Glomerular endothelial cell (primary cell): ENCODE measurements at regions not wholly inside any gene's neighbourhood (a gene's known extent, or its start where the extent isn't known, plus 50 kb on each side); places are given as distances from the start of the nearest gene placed in this dataset.

Experiments
- DNase-seq: peaks from one replicate; pipeline ENCODE4 v3.0.0-alpha.2; 2011; ENCODE audit warnings: low read depth, low spot score; ENCODE audit errors: extremely low read depth

DNA sequence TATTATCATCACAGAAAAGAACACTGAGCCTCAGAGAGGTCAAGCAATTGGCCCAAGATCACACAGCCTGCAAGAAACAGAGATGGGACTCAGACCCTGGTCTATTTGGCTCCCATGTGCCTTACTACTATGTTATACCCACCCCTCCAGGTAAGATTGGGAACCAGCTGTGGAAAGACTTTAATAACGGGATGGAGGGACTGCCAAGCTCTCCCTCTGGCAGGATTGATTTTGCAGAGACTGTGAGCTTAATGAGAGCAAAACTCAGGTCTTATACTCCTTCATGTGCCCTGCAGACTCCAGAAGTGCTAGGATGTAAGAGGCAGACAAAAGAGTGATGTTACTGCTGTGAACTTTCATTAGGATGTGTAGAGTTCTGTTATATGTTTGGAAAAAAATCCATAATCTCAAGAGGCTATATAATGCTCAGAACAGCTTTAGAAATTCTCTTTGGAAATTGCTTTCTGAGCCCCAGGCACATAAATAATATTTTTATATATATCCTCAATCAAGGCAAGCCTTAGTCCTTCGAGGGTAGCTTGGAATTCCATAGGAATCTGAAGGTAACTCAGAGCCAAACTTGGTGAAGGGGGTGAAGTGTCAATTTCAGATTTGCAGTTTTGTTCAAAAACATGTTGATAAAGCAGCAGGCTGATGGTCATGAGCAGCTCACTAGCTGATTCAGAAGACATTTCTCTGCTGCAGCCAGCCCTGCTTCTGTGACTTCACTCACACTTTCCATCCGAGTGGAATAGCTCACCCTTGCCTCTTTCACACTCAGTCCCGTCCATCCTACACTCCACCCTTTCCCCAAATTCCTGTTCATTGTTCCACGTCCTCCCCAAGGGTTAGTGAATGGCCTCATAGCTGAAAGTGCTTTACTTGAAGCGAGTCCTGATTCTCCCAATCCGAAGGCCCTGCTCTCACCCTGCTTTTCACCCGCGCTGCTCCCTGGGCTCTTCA lies 188.8 kb downstream of the SNX19 start:
- no peak for DNase-seq

DNA sequence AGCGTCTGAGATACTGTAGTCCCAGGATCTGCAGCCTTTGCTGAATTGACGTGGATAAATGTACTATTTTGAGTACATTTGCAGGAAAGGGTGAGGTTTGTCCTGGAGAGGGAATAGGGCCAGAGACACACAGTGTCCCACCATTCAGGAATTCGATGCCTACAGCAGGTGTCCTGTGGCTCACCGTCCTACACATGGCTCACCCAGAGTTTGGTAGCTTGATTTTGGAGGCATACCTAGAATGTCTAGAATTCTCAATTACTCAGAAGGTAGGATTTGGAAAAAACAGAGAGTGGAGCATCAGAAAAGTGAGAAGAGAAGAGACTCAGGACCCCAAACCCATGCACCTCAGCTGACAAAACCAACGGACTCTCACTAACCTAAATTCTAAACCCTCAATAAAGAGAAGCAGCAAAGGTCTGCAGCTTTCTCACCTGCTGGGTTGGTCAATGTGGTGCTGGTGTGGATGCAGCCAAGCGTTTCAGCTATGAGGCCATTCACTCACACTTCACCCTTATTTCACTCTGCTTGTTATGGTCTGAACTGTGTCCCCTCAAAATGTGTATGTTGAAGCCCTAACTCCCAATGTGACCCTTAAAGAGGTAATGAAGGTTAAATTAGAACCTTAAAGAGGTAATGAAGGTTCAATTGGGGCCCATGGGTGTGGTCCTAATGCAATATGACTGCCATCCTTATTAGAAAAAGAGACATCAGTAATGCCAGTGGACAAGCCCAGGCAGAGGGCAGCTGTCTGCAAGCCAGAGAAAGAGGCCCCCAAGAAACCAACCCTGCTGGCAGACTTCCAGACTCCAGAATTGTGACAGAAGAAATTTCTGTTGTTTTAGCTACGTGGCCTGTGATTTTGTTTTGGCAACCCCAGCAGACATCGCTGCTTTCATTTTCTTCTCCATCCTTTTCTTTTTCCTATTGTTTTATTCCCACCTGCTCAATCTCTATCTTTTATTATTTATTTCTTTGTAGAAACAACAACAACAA lies 187.8 kb downstream of the SNX19 start:
- no peak for DNase-seq

DNA sequence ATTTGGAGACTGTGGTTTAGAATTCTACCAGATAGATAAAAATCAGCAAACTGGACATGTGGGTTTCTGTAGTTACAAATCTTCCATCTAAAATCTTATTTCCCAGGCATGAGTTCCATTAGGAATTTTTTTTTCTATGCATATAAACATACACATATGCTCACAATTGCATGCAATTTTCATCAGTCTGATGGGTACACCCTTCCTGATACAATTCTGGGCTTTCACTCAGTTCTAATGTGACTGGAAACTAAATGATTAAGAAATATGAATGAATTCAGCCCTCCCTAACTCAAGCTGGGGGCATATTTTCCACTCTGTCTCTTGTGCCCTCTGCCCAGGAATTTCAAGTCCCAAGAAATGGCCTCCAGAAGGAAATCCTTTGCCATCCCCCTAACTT lies 187.1 kb downstream of the SNX19 start:
- DNase-seq = no peak

DNA sequence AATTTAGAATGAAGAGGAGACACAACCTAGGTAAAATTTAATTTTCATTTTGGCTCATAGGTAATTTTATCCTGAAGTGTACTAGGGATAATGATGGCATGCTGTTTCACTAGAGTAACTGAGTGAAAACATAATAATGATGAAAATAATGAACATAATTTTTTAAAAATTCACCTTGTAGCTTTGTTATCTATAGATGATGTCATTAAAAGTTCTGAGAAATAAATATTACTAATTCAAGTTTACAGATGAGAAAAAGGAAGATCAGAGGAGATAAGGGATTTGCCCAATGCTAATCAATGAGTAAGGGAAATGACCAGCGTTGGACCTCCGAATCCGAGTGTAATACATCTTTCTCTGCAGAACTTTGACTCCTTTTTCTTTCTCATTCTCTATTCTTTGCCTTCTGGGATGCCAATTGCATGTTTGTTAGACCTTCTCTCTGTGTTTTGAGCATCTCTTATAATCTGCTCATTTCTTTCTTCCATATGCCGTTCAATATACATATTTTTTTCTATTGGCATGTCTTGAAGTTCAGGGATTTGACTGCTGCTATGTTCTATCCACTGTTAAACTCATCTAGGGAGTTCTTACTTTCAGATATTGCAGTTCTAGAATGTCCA lies 186.5 kb downstream of the SNX19 start:
- DNase-seq = no peak

DNA sequence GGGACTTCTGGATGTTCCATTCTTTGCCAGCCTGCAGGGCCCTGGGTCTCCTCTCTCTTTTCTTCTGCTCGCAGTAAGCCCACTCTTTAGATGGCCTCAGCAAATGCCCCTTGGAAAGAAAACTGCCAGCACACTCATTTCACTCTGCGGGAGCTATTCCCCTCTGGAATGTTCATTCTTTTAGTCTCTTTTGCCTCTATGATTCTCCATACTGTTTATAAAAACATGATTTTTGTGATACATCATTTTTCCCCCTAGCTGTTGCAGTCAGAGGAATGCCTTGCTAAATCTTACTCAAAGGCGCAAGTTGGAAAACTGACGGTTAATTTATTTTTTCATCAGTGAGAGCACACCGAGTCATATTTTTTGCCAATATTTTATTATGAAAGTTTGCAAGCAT lies 184.9 kb downstream of the SNX19 start:
- DNase-seq = no peak

DNA sequence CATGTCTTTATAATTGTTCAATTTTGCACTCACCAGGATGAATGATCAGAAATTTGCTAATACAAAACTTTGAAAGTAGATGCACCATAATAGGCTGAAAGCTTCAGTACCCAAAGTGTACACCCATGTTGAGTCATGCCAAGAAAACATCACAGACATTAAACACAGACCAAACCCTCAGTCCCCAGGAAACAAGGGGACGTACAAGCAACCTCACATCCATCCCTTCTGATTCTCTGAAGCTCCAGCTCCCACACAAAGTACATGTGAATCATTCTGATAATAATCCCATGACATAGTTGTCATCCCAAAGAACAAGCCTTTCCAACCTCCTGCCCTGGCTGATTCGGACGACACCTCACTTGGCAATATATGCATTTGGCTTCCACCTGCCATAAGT lies 183.8 kb downstream of the SNX19 start:
- no peak for DNase-seq

DNA sequence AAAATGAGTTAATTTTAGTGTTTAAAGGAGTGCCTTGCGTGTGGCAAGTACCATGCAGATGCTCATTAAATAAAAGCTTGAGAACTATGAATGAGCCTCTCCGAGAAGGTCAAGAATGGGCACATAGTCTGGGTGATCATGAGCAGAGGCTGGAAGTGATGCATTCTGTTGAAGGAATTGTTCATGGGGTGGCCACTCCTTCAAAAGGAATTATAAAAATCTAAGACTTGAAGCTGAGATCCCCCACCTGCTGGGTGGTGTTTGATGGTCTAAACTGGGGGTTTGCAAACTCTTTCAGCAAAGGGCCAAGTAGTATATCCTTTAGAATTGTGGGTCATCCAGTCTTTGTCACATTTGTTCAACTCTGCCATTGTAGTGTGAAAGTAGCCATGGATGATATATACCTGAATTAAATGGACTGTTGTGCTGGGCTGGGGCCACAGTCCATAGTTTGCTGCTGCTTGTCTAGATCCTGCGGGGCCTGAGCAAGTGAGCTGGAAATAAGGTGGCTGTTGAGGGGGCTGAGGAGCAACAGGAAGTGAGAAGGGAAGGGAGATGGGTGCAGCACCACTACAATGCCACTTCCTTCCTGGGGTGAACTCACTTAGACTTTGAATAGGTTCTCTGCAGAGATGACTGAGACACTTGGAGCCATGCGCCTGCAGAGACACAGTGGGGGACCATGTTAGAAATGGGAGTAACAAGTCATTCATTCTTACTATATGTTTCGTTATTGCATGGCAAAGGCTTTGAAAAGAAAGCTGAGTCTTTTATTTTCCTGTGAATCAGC lies 179.0 kb downstream of the SNX19 start:
- DNase-seq = no peak

DNA sequence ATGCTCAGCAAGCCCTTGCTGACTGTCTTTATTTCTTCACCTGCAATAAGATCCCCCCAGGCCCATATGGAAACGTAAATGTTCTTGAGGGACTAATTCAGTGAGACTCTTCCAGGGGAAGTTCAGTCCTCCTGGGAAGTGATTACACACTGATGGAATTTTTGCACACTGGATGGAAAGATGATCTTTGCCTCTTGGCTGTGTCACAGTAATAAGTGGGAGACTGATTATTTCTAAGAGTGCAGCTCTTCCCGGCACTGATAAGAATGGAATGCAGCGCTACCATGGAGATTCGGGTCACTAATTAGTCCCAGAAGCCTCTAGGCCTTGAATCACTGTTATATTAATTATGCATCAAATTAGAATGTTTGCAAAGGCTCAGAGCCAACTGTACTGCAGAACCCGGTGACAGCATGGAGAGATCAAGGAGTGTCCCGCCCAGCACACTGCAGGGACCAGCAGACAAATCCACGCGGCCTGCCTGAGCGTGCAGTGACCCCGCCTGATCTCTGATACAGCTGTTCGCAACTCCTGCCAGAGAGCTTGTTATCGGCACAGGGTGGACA lies 178.3 kb downstream of the SNX19 start:
- no peak for DNase-seq

DNA sequence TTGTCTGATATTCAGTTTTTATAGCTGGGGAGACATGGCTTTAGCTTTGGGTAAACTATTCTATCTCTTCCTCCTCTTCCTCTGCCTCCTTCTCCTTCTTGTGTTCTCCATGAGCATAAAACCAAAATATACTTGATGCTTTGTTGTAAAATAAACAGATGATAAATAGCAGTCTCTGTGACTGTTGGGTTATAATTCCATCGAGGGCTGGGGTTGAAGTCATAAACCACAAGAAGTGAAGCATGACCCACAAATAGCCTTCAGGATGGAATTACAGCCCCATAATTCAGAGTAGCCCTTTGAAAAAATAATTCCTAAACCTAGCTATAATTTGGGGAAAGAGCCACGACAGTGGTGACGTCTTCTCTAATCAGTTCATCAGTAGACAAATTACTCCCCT lies 177.7 kb downstream of the SNX19 start:
- no peak for DNase-seq

DNA sequence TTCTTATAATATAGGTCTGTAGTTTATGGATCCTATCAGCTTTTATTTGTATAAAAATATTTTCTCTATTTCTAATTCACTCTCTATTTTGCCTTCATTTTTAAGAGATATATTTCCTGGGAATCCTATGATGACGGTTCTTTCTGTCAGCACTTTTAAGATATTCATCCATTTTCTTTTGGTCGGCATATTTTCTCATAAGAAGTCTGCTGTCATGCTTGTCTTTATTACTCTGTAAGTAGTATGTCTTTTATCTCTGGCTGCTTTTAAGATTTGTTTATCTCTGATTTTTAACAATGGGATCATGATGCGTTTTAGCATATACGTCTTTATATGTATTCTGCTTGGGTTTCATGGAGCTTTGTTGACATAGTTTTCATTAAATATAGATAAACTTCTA lies 175.5 kb downstream of the SNX19 start:
- no peak for DNase-seq

DNA sequence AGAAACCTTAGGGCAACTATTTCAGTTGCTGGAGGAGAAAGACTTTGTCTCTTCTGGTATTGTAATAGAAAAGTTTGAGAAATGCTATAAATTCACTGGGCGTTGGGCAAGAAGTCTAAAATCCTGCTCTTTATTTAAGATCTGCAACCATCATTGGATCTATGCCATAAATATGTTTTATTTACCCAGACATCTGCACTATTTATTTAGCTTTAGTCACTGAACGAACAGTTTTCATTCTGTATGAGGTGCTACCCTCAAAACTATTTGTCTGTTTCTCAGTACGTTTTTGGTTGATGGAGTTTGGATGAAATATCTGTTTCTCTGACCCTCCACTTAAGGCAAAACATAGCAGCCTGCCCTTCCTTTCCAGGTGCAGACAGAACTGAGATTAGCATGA lies 171.5 kb downstream of the SNX19 start:
- DNase-seq = no peak

DNA sequence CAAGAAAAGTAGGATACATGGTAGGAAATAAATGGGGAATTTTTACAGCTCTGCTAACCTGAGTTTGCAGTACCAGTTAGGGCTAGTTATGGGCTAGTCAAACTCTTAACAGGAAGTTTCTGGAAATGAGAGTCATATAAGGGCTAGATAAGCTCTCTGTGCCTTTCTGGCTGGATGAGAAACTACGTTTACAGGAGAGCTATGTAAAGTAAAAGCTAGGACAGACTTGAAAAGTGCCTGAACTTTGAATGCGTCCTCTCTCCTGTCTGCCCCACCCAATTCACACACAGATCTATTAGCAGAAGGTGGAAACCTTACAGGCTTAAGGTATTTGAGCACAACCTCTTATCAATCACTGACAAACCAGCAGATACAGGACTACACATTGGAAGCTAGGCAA lies 167.1 kb downstream of the SNX19 start:
- DNase-seq = no peak

DNA sequence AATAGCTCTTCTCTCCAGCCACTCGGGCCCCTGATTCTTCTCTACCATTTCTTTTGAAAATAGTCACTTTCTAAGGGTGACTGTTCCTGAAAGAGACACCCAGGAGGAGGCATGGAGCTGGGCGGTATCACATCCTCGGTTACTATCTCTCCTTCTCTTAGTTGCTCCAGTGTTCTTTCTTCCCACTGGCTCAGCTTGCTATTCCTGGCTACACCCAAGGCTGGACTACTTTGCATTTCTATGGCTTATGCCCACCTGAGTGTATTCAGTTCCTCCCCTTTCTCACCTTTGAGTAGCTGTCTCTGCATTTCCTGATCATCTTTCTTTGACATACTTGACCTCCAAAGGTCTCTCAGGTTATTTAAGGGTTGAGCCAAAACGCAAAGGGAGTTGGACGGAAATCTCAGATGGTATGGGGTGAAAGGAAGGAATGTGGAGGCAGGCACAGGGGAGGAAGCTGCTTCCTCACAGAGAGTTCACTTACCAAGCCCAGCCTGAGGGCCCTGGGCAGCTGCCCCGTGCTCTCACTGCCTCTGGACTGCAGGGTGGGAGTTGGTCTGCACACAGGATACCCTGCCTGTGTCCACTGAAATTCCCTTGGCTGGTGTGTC lies 155.7 kb downstream of the SNX19 start:
- no peak for DNase-seq

DNA sequence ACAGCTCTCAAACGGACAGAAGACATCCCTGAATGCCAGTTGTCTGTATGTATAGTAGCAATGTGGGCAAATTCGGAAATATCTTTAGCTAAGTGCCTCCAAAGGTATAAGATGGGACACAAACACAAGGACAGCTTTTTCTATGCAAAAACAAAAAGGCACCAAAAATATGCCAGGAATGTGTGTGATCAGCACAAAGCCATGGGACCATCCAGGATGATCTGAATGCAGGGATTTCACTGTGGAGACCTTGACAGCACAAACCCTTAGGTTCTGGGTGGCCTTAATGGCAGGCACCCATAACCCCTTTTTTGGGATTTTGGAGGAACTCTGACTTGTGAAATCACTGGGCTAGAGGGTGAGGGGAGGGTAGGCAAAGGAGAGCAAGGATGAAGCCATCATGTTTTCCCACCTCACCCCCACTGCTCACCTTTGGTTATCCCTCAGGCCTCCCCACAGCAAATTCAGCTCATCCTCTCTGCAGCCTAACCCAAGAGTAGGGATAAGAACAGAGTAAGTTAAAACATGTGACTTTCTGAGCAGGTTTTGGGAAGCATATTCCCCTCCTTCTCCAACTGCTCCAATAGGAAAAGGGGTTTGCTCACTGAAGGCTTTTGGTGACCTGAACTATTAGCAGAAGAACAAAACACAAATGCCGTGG lies 154.6 kb downstream of the SNX19 start:
- no peak for DNase-seq

DNA sequence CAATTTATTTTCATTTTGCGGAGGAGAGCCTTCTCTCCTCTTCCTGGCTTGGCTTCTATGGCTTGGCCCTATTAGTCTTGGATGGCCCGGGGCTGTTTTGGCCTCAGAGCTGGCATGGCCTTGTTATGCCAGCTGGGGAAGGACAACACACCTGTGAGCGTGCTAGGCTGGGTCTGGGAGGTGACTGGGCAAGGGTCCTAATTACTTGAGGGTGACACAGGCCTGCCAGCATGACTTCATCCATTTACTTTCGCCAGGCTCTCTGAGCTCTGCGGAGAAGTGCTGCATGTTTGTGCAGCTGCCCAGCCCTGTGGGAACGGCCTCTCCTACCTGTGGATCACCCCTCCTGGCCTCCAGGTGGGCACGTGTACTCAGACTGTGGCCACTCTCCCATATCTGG lies 153.6 kb downstream of the SNX19 start:
- DNase-seq = no peak

DNA sequence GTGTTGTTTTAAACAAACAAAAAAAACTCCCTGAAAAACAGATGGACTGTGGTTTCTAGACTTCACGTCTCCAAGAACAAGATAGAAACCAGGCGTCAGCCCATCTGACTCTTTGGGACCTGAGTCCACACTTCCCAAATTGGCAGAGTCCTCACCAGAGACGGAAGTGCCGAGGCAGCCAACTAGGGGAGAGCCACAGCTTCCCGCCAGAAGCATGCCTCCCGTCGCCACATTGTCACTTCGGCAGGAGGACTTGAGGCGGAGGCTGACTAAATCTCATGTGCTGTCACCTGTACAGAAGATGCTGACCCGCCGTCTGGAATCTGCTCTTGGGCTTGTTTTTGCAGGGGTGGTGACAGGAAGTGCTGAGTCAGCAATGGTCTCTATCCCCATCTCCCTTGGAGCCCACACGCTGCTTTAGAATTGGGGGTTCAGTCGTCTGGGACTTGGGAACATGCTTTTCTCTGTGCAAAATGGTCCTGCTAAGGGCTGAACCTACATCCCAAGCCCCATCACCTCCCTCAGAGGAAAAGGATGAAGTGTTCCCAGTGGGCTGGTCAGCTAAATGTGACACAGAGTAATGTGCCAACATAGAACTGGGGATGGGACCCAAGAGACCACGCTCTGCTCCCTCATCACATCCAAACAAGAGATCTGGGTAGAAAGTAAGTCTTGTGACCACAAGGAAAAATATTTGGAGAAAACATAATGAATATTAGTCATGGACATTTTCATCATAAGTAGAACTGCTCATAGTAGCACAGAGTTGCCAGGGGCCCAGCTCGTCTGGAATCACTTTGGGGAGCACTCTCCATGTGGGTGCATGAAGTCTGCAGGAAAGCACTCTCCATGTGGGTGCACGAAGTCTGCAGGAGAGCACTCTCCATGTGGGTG lies 152.9 kb downstream of the SNX19 start:
- DNase-seq = no peak

DNA sequence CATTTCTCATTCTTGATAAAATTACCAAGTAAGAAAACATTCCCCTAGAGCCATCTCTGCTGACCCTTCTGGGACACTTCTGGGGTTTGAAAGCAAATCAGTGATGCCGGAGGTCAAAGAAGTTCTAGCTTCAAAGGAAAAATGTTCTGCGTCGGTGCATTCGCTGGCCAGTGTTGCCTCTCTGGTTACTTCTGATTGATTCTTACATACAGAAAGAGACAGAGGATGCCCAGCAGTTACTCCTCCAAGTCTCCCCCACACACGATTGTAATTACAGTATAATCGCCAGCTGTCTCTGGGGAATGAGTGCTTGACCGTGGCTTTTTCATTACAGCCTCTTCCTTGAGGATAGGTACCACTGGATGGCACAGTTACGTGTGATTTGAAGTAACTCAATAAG lies 150.9 kb downstream of the SNX19 start:
- DNase-seq = no peak
